ENCODE measurements at regions not wholly inside any gene's neighbourhood (a gene's known extent, or its start where the extent isn't known, plus 50 kb on each side); places are given as distances from the start of the nearest gene placed in this dataset.
A peak's percentile ranks its signal among the peaks of the same experiment; 100 is the strongest.

- DNase-seq (ENCODE audit: low spot score), result no peak
Measured at GRCh38 chr6:149216459-149216858, 101.1 kb upstream of the TAB2 start.

GRCh38 chr6:149217466-149217888, 100.0 kb upstream of the TAB2 start:
- no peak for DNase-seq (ENCODE audit: low spot score)

- DNase-seq (ENCODE audit: low spot score), result no peak
Measured at GRCh38 chr6:149218471-149218870, 99.0 kb upstream of the TAB2 start.

- no peak for DNase-seq (ENCODE audit: low spot score)
Measured at GRCh38 chr6:149218915-149219314, 98.6 kb upstream of the TAB2 start.

GRCh38 chr6:149220882-149221773, 96.4 kb upstream of the TAB2 start:
- DNase-seq (ENCODE audit: low spot score), result no peak

GRCh38 chr6:149221774-149222070, 95.8 kb upstream of the TAB2 start:
- DNase-seq (ENCODE audit: low spot score), result no peak

GRCh38 chr6:149223120-149223903, 94.2 kb upstream of the TAB2 start:
- DNase-seq (ENCODE audit: low spot score), result no peak

- DNase-seq (ENCODE audit: low spot score), result no peak
Measured at GRCh38 chr6:149223904-149224351, 93.6 kb upstream of the TAB2 start.

GRCh38 chr6:149224399-149224798, 93.1 kb upstream of the TAB2 start:
- DNase-seq (ENCODE audit: low spot score), result no peak

GRCh38 chr6:149225370-149225769, 92.1 kb upstream of the TAB2 start:
- no peak for DNase-seq (ENCODE audit: low spot score)

- DNase-seq (ENCODE audit: low spot score), result no peak
Measured at GRCh38 chr6:149225946-149226345, 91.6 kb upstream of the TAB2 start.

GRCh38 chr6:149227796-149228195, 89.7 kb upstream of the TAB2 start:
- DNase-seq (ENCODE audit: low spot score), result no peak

- no peak for DNase-seq (ENCODE audit: low spot score)
Measured at GRCh38 chr6:149228311-149228955, 89.1 kb upstream of the TAB2 start.

- no peak for DNase-seq (ENCODE audit: low spot score)
Measured at GRCh38 chr6:149229096-149229495, 88.4 kb upstream of the TAB2 start.

GRCh38 chr6:149230712-149231460, 86.6 kb upstream of the TAB2 start:
- DNase-seq (ENCODE audit: low spot score), result peak; percentile 33

GRCh38 chr6:149231778-149232177, 85.7 kb upstream of the TAB2 start:
- no peak for DNase-seq (ENCODE audit: low spot score)

- DNase-seq (ENCODE audit: low spot score), result no peak
Measured at GRCh38 chr6:149233056-149233715, 84.3 kb upstream of the TAB2 start.

GRCh38 chr6:149234051-149234962, 83.2 kb upstream of the TAB2 start:
- no peak for DNase-seq (ENCODE audit: low spot score)

- peak; percentile 41 for DNase-seq (ENCODE audit: low spot score)
Measured at GRCh38 chr6:149235130-149235561, 82.4 kb upstream of the TAB2 start.

GRCh38 chr6:149236589-149236988, 80.9 kb upstream of the TAB2 start:
- no peak for DNase-seq (ENCODE audit: low spot score)
